ENCODE measurements at regions not wholly inside any gene's neighbourhood (a gene's known extent, or its start where the extent isn't known, plus 50 kb on each side); places are given as distances from the start of the nearest gene placed in this dataset.

GRCh38 chrX:8018934-8019333, 91.7 kb upstream of the PNPLA4 start:
- ChIA-PET POLR2A (no interaction called here), CTCF (no interaction called here)
- H3K4me3 ChIP-seq (ENCODE audit: low read depth, low read length) = no peak overlapping the region
- TF ChIP-seq CTCF (IDR thresholded peaks at IDR 0.05; ENCODE audit: insufficient read depth, low read length, missing control alignments) = no peak
- DNase-seq (ENCODE audit: low read depth, low spot score) = no peak

GRCh38 chrX:8010105-8010504, 82.9 kb upstream of the PNPLA4 start:
- TF ChIP-seq CTCF (IDR thresholded peaks at IDR 0.05; ENCODE audit: insufficient read depth, low read length, missing control alignments) = no peak
- no peak overlapping the region for H3K4me3 ChIP-seq (ENCODE audit: low read depth, low read length)
- no peak for DNase-seq (ENCODE audit: low read depth, low spot score)
- ChIA-PET CTCF (no interaction called here), POLR2A (no interaction called here)

- H3K4me3 ChIP-seq (ENCODE audit: low read depth, low read length) = no peak overlapping the region
- DNase-seq (ENCODE audit: low read depth, low spot score) = no peak
- no peak for TF ChIP-seq CTCF (IDR thresholded peaks at IDR 0.05; ENCODE audit: insufficient read depth, low read length, missing control alignments)
- ChIA-PET CTCF (no interaction called here), POLR2A (no interaction called here)
Measured at GRCh38 chrX:8005678-8006347, 78.6 kb upstream of the PNPLA4 start.

DNA sequence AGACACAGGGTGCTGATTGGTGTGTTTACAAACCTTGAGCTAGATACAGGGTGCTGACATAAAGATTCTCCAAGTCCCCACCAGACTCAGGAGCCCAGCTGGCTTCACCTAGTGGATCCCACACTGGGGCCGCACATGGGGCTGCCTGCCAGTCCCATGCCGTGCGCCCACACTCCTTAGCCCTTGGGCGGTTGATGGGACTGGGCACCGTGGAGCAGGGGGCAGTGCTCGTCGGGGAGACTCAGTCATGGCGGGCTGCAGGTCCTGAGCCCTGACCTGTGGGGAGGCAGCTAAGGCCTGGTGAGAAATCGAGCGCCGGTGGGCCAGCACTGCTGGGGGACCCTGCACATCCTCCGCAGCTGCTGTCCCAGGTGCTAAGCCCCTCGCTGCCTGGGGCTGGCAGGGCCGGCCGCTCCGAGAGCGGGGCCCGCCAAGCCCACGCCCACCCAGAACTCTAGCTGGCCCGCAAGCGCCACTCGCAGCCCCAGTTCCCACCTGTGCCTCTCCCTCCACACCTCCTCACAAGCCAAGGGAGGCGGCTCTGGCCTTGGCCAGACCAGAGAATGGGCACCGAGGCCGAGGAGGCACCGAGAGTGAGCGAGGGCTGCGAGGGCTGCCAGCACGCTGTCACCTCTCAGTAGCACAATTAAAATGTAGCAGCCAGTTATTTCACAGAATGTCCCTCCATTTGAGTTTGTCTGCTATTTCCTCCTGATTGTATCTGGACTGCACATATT, 76.1 kb upstream of the PNPLA4 start:
- ChIA-PET CTCF (interaction anchor here (0.9 kb wide), 1 partner anchor 735 kb away, joined by 3 read pairs; no protein-coding TSS in a partner anchor), POLR2A (no interaction called here)
- no peak for DNase-seq (ENCODE audit: low read depth, low spot score)
- no peak overlapping the region for H3K4me3 ChIP-seq (ENCODE audit: low read depth, low read length)
- TF ChIP-seq CTCF (IDR thresholded peaks at IDR 0.05; ENCODE audit: insufficient read depth, low read length, missing control alignments) = no peak

DNA sequence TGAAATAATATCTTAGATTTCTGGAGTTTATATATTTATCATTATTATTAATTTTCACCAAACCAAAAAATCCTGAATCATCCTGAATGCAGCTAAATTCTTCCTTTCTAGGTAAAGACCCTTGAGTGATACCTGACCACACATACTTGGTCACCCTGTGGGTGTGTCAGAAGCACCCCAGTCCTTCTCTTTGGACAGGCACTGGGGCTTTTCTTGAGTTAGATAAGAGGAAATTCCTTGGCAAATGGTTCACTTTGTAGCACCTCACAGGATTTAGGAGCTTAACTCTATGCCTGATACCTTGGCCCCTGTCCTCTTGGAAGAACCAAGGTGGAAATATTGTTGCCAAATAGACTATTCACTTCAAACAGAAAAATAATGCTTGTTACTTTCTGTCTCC, 69.6 kb upstream of the PNPLA4 start:
- no peak overlapping the region for H3K4me3 ChIP-seq (ENCODE audit: low read depth, low read length)
- POLR2A ChIA-PET = no interaction called here
- no peak for DNase-seq (ENCODE audit: low read depth, low spot score)
- CTCF ChIA-PET = interaction anchor here (1.4 to 2.0 kb wide), 3 partner anchors 737 to 746 kb away, joined by 6 to 28 read pairs (median 12); no protein-coding TSS in a partner anchor
- TF ChIP-seq CTCF (IDR thresholded peaks at IDR 0.05; ENCODE audit: insufficient read depth, low read length, missing control alignments) = no peak

GRCh38 chrX:7996414-7996813, 69.2 kb upstream of the PNPLA4 start:
- no peak overlapping the region for H3K4me3 ChIP-seq (ENCODE audit: low read depth, low read length)
- no peak for DNase-seq (ENCODE audit: low read depth, low spot score)
- CTCF ChIA-PET = interaction anchor here (1.4 to 2.0 kb wide), 3 partner anchors 738 to 746 kb away, joined by 6 to 28 read pairs (median 12); no protein-coding TSS in a partner anchor
- POLR2A ChIA-PET = no interaction called here
- no peak for TF ChIP-seq CTCF (IDR thresholded peaks at IDR 0.05; ENCODE audit: insufficient read depth, low read length, missing control alignments)
